ENCODE measurements at regions not wholly inside any gene's neighbourhood (a gene's known extent, or its start where the extent isn't known, plus 50 kb on each side); places are given as distances from the start of the nearest gene placed in this dataset.

GRCh38 chr10:106254071-106254470 is 910.4 kb downstream of the SORCS1 start:
- TF ChIP-seq POLR2A (IDR thresholded peaks at IDR 0.05) (no peak), POLR2AphosphoS5 (IDR thresholded peaks at IDR 0.05) (no peak), EP300 (IDR thresholded peaks at IDR 0.05) (no peak), CTCF (IDR thresholded peaks at IDR 0.05) (no peak)
- no peaks in the 10 kb centered on the region for H3K27me3 ChIP-seq
- H3K36me3 ChIP-seq: no peaks in the 10 kb centered on the region
- whole genome bisulfite sequencing, 2 donors (ENCODE audit: low coverage in 1 of 2): 66 to 75% methylated on average over 5 to 6 of the region's 7 CpGs
- H3K27ac ChIP-seq: no peak overlapping the region
- no peak overlapping the region for H3K4me3 ChIP-seq
- no peak for ATAC-seq
- no peaks in the 10 kb centered on the region for H3K4me1 ChIP-seq
- H3K9me3 ChIP-seq: no peaks in the 10 kb centered on the region

GRCh38 chr10:106252541-106252940 is 912.0 kb downstream of the SORCS1 start:
- no peak for ATAC-seq
- H3K36me3 ChIP-seq: no peaks in the 10 kb centered on the region
- H3K4me3 ChIP-seq: no peak overlapping the region
- no peak overlapping the region for H3K27ac ChIP-seq
- H3K9me3 ChIP-seq: no peaks in the 10 kb centered on the region
- no peaks in the 10 kb centered on the region for H3K4me1 ChIP-seq
- H3K27me3 ChIP-seq: no peaks in the 10 kb centered on the region
- no peak for TF ChIP-seq POLR2AphosphoS5 (IDR thresholded peaks at IDR 0.05)
- TF ChIP-seq EP300 (IDR thresholded peaks at IDR 0.05): no peak
- no peak for TF ChIP-seq CTCF (IDR thresholded peaks at IDR 0.05)
- TF ChIP-seq POLR2A (IDR thresholded peaks at IDR 0.05): no peak

- H3K27ac ChIP-seq: no peak overlapping the region
Measured at GRCh38 chr10:106251573-106251972, 912.9 kb downstream of the SORCS1 start.

GRCh38 chr10:106242301-106242700 is 922.2 kb downstream of the SORCS1 start:
- ATAC-seq: no peak
- H3K36me3 ChIP-seq: no peaks in the 10 kb centered on the region
- 61 to 76% methylated on average over 4 to 7 of the region's 7 CpGs for WGBS, 2 donors (ENCODE audit: low coverage in 1 of 2)
- no peak overlapping the region for H3K4me3 ChIP-seq
- TF ChIP-seq CTCF (IDR thresholded peaks at IDR 0.05): no peak
- no peak for TF ChIP-seq POLR2AphosphoS5 (IDR thresholded peaks at IDR 0.05)
- no peak for TF ChIP-seq POLR2A (IDR thresholded peaks at IDR 0.05)
- TF ChIP-seq EP300 (IDR thresholded peaks at IDR 0.05): no peak
- no peaks in the 10 kb centered on the region for H3K4me1 ChIP-seq
- no peak overlapping the region for H3K27ac ChIP-seq
- H3K27me3 ChIP-seq: no peaks in the 10 kb centered on the region
- no peaks in the 10 kb centered on the region for H3K9me3 ChIP-seq

More at GRCh38 chr10:106251573-106251972, 912.9 kb downstream of the SORCS1 start:
- Histone ChIP-seq H3K9me3 (no peaks in the 10 kb centered on the region), H3K27me3 (no peaks in the 10 kb centered on the region), H3K4me1 (no peaks in the 10 kb centered on the region), H3K36me3 (no peaks in the 10 kb centered on the region), H3K4me3 (no peak overlapping the region)
- no peak for ATAC-seq
- 85 to 94% methylated on average over 1 of the region's 1 CpG for WGBS, 2 donors (ENCODE audit: low coverage in 1 of 2)
- TF ChIP-seq POLR2A (IDR thresholded peaks at IDR 0.05) (no peak), CTCF (IDR thresholded peaks at IDR 0.05) (no peak), POLR2AphosphoS5 (IDR thresholded peaks at IDR 0.05) (no peak), EP300 (IDR thresholded peaks at IDR 0.05) (no peak)

- Histone ChIP-seq H3K27me3 (no peaks in the 10 kb centered on the region), H3K27ac (no peak overlapping the region), H3K4me1 (no peaks in the 10 kb centered on the region), H3K9me3 (no peaks in the 10 kb centered on the region), H3K4me3 (no peak overlapping the region), H3K36me3 (no peaks in the 10 kb centered on the region)
- no peak for TF ChIP-seq CTCF (IDR thresholded peaks at IDR 0.05)
- TF ChIP-seq POLR2A (IDR thresholded peaks at IDR 0.05): no peak
- no peak for TF ChIP-seq POLR2AphosphoS5 (IDR thresholded peaks at IDR 0.05)
- no peak for TF ChIP-seq EP300 (IDR thresholded peaks at IDR 0.05)
- ATAC-seq: no peak
- 68% methylated on average over 2 of the region's 2 CpGs; no CpG with 5 or more reads in 1 of the 2 donors for WGBS, 2 donors (ENCODE audit: low coverage in 1 of 2)
Measured at GRCh38 chr10:106226828-106227227, 937.7 kb downstream of the SORCS1 start.
